ENCODE measurements at regions not wholly inside any gene's neighbourhood (a gene's known extent, or its start where the extent isn't known, plus 50 kb on each side); places are given as distances from the start of the nearest gene placed in this dataset.

DNA sequence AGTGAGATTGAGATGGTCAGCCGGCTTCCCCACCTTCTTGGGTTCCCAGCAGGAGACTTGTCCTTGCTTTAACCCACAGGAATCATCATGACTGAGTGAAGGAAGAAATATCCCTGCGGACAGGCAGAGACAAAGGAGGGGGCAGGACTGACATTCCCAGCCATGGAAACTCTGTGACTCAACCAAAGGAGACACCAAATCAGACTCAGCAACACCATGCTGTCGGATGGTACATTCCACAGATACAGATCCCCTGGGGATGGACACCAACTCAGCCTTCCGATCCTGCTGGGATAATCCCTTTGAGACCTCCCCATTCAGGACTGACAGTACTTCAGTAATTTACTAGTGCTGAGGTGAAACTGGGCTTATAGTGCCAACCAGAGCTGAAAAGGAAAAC, 518.3 kb downstream of the XIRP2 start:
- H3K4me1 ChIP-seq (ENCODE audit: low read length) = no peaks in the 10 kb centered on the region
- no peaks in the 10 kb centered on the region for H3K9me3 ChIP-seq (replicated peaks; ENCODE audit: insufficient read depth, low read length)
- no peaks in the 10 kb centered on the region for H4K20me1 ChIP-seq (ENCODE audit: insufficient read depth, low read length)
- H3K9me2 ChIP-seq (replicated peaks; ENCODE audit: insufficient read depth, low read length) = no peaks in the 10 kb centered on the region
- DNase-seq = no peak
- TF ChIP-seq, protein P1, sequence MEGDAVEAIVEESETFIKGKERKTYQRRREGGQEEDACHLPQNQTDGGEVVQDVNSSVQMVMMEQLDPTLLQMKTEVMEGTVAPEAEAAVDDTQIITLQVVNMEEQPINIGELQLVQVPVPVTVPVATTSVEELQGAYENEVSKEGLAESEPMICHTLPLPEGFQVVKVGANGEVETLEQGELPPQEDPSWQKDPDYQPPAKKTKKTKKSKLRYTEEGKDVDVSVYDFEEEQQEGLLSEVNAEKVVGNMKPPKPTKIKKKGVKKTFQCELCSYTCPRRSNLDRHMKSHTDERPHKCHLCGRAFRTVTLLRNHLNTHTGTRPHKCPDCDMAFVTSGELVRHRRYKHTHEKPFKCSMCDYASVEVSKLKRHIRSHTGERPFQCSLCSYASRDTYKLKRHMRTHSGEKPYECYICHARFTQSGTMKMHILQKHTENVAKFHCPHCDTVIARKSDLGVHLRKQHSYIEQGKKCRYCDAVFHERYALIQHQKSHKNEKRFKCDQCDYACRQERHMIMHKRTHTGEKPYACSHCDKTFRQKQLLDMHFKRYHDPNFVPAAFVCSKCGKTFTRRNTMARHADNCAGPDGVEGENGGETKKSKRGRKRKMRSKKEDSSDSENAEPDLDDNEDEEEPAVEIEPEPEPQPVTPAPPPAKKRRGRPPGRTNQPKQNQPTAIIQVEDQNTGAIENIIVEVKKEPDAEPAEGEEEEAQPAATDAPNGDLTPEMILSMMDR (IDR thresholded peaks at IDR 0.05; ENCODE audit: low read length) = no peak
- no peak for TF ChIP-seq EZH2 (optimal IDR thresholded peaks at IDR 0.05; ENCODE audit: low read depth, low read length)
- no peak overlapping the region for H3K4me3 ChIP-seq (ENCODE audit: low read length)
- no peaks in the 10 kb centered on the region for H3K27me3 ChIP-seq (replicated peaks; ENCODE audit: insufficient read depth, low read length)
- no peak overlapping the region for H2AFZ ChIP-seq (ENCODE audit: low read length)
- no peak overlapping the region for H3K9ac ChIP-seq (ENCODE audit: low read length)
- no peaks in the 10 kb centered on the region for H3K79me2 ChIP-seq (ENCODE audit: low read length)
- H3K36me3 ChIP-seq (replicated peaks; ENCODE audit: insufficient read depth, low read length) = no peaks in the 10 kb centered on the region
- no peak overlapping the region for H3K4me2 ChIP-seq (ENCODE audit: low read depth, low read length)
- no peak overlapping the region for H3K27ac ChIP-seq (ENCODE audit: low read length)
- no peaks in the 10 kb centered on the region for H3F3A ChIP-seq (ENCODE audit: insufficient read depth, low read length)

DNA sequence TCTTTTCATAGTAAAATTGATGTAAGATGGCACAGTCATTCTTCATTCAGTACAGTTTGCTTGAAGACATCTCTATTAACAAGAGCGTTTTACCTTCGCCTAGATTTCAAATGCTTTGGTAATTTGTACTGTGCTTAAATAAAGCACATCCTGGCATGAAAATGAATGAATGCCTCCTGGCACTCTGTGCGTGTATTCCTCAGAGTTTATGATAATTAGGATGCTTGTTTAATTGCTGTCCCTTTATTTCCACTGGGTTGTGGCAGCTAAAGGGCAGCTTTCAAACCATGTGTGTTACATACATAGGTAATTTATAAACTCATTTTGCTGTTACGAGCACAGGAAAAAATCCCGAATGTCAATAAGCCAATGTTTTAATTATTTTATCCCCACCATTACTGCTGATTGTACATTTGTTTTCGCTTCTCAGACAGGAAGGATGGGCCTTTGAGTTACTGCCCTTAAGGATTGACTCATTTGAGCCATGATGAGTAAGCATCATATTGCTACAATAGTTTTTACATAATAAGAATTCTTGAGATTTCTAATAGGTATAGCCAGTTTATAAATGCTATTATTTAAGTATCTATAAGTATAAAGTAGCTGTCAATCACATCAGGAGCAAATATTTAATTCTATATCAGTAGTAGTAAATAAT, 516.5 kb downstream of the XIRP2 start:
- Histone ChIP-seq H3K9me3 (replicated peaks; ENCODE audit: insufficient read depth, low read length) (no peaks in the 10 kb centered on the region), H2AFZ (ENCODE audit: low read length) (no peak overlapping the region), H3K27ac (ENCODE audit: low read length) (no peak overlapping the region), H3K4me2 (ENCODE audit: low read depth, low read length) (no peak overlapping the region), H4K20me1 (ENCODE audit: insufficient read depth, low read length) (no peaks in the 10 kb centered on the region), H3K4me1 (ENCODE audit: low read length) (no peaks in the 10 kb centered on the region), H3F3A (ENCODE audit: insufficient read depth, low read length) (no peaks in the 10 kb centered on the region), H3K36me3 (replicated peaks; ENCODE audit: insufficient read depth, low read length) (no peaks in the 10 kb centered on the region), H3K9me2 (replicated peaks; ENCODE audit: insufficient read depth, low read length) (no peaks in the 10 kb centered on the region), H3K4me3 (ENCODE audit: low read length) (no peak overlapping the region), H3K79me2 (ENCODE audit: low read length) (no peaks in the 10 kb centered on the region), H3K9ac (ENCODE audit: low read length) (no peak overlapping the region), H3K27me3 (replicated peaks; ENCODE audit: insufficient read depth, low read length) (no peaks in the 10 kb centered on the region)
- DNase-seq = no peak
- TF ChIP-seq EZH2 (optimal IDR thresholded peaks at IDR 0.05; ENCODE audit: low read depth, low read length) = no peak
- TF ChIP-seq EZH2phosphoT487 (IDR thresholded peaks at IDR 0.05; ENCODE audit: low read length) = no peak
- TF ChIP-seq, protein P1 (IDR thresholded peaks at IDR 0.05; ENCODE audit: low read length) = no peak

GRCh38 chr2:167401309-167401708, 513.0 kb downstream of the XIRP2 start:
- no peak overlapping the region for H3K9ac ChIP-seq (ENCODE audit: low read length)
- H3K27me3 ChIP-seq (replicated peaks; ENCODE audit: insufficient read depth, low read length) = no peaks in the 10 kb centered on the region
- H4K20me1 ChIP-seq (ENCODE audit: insufficient read depth, low read length) = no peaks in the 10 kb centered on the region
- H3K27ac ChIP-seq (ENCODE audit: low read length) = no peak overlapping the region
- DNase-seq = no peak
- TF ChIP-seq, protein P1 (IDR thresholded peaks at IDR 0.05; ENCODE audit: low read length) = no peak
- TF ChIP-seq EZH2 (optimal IDR thresholded peaks at IDR 0.05; ENCODE audit: low read depth, low read length) (no peak), EZH2phosphoT487 (IDR thresholded peaks at IDR 0.05; ENCODE audit: low read length) (no peak)
- no peak overlapping the region for H2AFZ ChIP-seq (ENCODE audit: low read length)
- H3K36me3 ChIP-seq (replicated peaks; ENCODE audit: insufficient read depth, low read length) = no peaks in the 10 kb centered on the region
- no peaks in the 10 kb centered on the region for H3K9me2 ChIP-seq (replicated peaks; ENCODE audit: insufficient read depth, low read length)
- H3F3A ChIP-seq (ENCODE audit: insufficient read depth, low read length) = no peaks in the 10 kb centered on the region
- no peaks in the 10 kb centered on the region for H3K4me1 ChIP-seq (ENCODE audit: low read length)
- no peaks in the 10 kb centered on the region for H3K79me2 ChIP-seq (ENCODE audit: low read length)
- no peak overlapping the region for H3K4me3 ChIP-seq (ENCODE audit: low read length)
- H3K9me3 ChIP-seq (replicated peaks; ENCODE audit: insufficient read depth, low read length) = no peaks in the 10 kb centered on the region
- H3K4me2 ChIP-seq (ENCODE audit: low read depth, low read length) = no peak overlapping the region

Data from MM.1S (cell line).